Endodermal cell (in vitro differentiated cells): ENCODE measurements at regions not wholly inside any gene's neighbourhood (a gene's known extent, or its start where the extent isn't known, plus 50 kb on each side); places are given as distances from the start of the nearest gene placed in this dataset.

ENCODE experiments used
- DNase-seq: peaks from one replicate; pipeline ENCODE4 v3.0.0-alpha.2; 2017
- H3K27ac ChIP-seq: 2 replicates; pipeline ENCODE4 v1.5.1; 2013; ENCODE audit warnings: mild to moderate bottlenecking, low read depth, low read length, moderate library complexity
- H3K27me3 ChIP-seq: 2 replicates; pipeline ENCODE4 v1.6.1; 2013; ENCODE audit warnings: mild to moderate bottlenecking, low read length, moderate library complexity; ENCODE audit not compliant: insufficient read depth, control insufficient read depth, poor library complexity, severe bottlenecking
- H3K36me3 ChIP-seq: 2 replicates; pipeline ENCODE4 v1.7.0; 2013; ENCODE audit warnings: mild to moderate bottlenecking, low read length, moderate library complexity; ENCODE audit not compliant: control insufficient read depth, insufficient read depth
- H3K4me1 ChIP-seq: one replicate; pipeline ENCODE4 v1.7.0; 2013; ENCODE audit warnings: low read length; ENCODE audit not compliant: control insufficient read depth, insufficient read depth
- H3K4me3 ChIP-seq: 2 replicates; pipeline ENCODE4 v1.5.1; 2013; ENCODE audit warnings: mild to moderate bottlenecking, low read length, moderate library complexity
- H3K9ac ChIP-seq: 2 replicates; pipeline ENCODE4 v1.6.1; 2013; ENCODE audit warnings: mild to moderate bottlenecking, low read length, moderate library complexity; ENCODE audit not compliant: poor library complexity, severe bottlenecking; ENCODE audit errors: extremely low read depth
- H3K9me3 ChIP-seq: 2 replicates; pipeline ENCODE4 v1.6.1; 2013; ENCODE audit warnings: mild to moderate bottlenecking, low read length, moderate library complexity; ENCODE audit not compliant: control insufficient read depth
- H3K27ac Mint-ChIP-seq: 2 replicates; pipeline ENCODE4 v1.8.0; 2020; ENCODE audit warnings: mixed read lengths
- H3K27me3 Mint-ChIP-seq: 2 replicates; pipeline ENCODE4 v1.8.0; 2021; ENCODE audit warnings: mild to moderate bottlenecking, mixed read lengths; ENCODE audit not compliant: insufficient read depth
- H3K36me3 Mint-ChIP-seq: 2 replicates; pipeline ENCODE4 v1.8.0; 2020; ENCODE audit warnings: low read depth, mixed read lengths
- H3K4me1 Mint-ChIP-seq: 2 replicates; pipeline ENCODE4 v1.8.0; 2020; ENCODE audit warnings: mixed read lengths
- H3K4me3 Mint-ChIP-seq: 2 replicates; pipeline ENCODE4 v1.8.0; 2020; ENCODE audit warnings: mild to moderate bottlenecking, moderate library complexity, mixed read lengths
- H3K9me3 Mint-ChIP-seq: 2 replicates; pipeline ENCODE4 v1.8.0; 2020; ENCODE audit warnings: mild to moderate bottlenecking, mixed read lengths
- CTCF ChIP-seq: fragments of 200-600 bp; sonication (generic); conservative IDR thresholded peaks from 2 replicates; pipeline ENCODE4 v1.5.0; 2021; ENCODE audit warnings: antibody characterized with exemption, mild to moderate bottlenecking
- WGBS, 2 experiments: methylation state at CpG; one replicate each; pipeline versions ENCODE4 v1.1.5 to v1.1.7; 2013; ENCODE audit warnings: missing lambda C conversion rate in 2 of 2, mixed read lengths in 1 of 2; ENCODE audit not compliant: insufficient coverage in 1 of 2, insufficient read length in 1 of 2; 5-methylcytosine and 5-hydroxymethylcytosine counted together

- Mint-ChIP-seq H3K36me3 (no peaks in the 10 kb centered on the region), H3K27me3 (peaks cover 3% of the 10 kb centered on the region), H3K4me1 (no peaks in the 10 kb centered on the region), H3K4me3 (no peak overlapping the region), H3K27ac (no peak overlapping the region), H3K9me3 (no peaks in the 10 kb centered on the region)
- no peak for TF ChIP-seq CTCF
- H3K9me3 ChIP-seq = no peaks in the 10 kb centered on the region
- H3K4me3 ChIP-seq = no peak overlapping the region
- peaks cover 3% of the 10 kb centered on the region for H3K27me3 ChIP-seq
- H3K27ac ChIP-seq = no peak overlapping the region
- H3K4me1 ChIP-seq = no peaks in the 10 kb centered on the region
- H3K36me3 ChIP-seq = no peaks in the 10 kb centered on the region
- WGBS, 2 experiments = no CpG with 5 or more reads among the region's 1 CpG
- DNase-seq = no peak
- H3K9ac ChIP-seq = no peak overlapping the region
These were observed 94.9 kb downstream of the ZWINT start for GRCh38 chr10:56266120-56266519.

- no peaks in the 10 kb centered on the region for H3K4me1 Mint-ChIP-seq
- H3K4me3 Mint-ChIP-seq = no peak overlapping the region
These were observed 102.1 kb downstream of the ZWINT start for GRCh38 chr10:56258991-56259390.

GRCh38 chr10:56258378-56258777 lies 102.7 kb downstream of the ZWINT start:
- no peak for DNase-seq

More at GRCh38 chr10:56258991-56259390, 102.1 kb downstream of the ZWINT start:
- no peak overlapping the region for H3K4me3 ChIP-seq
- Mint-ChIP-seq H3K27me3 (peaks cover 15% of the 10 kb centered on the region), H3K27ac (no peak overlapping the region), H3K9me3 (no peaks in the 10 kb centered on the region), H3K36me3 (no peaks in the 10 kb centered on the region)
- peaks cover 28% of the 10 kb centered on the region for H3K27me3 ChIP-seq
- no peaks in the 10 kb centered on the region for H3K9me3 ChIP-seq
- DNase-seq = no peak
- no peaks in the 10 kb centered on the region for H3K4me1 ChIP-seq
- no peak for TF ChIP-seq CTCF
- no peak overlapping the region for H3K9ac ChIP-seq
- no peaks in the 10 kb centered on the region for H3K36me3 ChIP-seq
- no peak overlapping the region for H3K27ac ChIP-seq

More at GRCh38 chr10:56258378-56258777, 102.7 kb downstream of the ZWINT start:
- TF ChIP-seq CTCF = no peak
- H3K27ac ChIP-seq = no peak overlapping the region
- H3K36me3 Mint-ChIP-seq = no peaks in the 10 kb centered on the region
- peaks cover 21% of the 10 kb centered on the region for H3K27me3 Mint-ChIP-seq
- no peak overlapping the region for H3K4me3 Mint-ChIP-seq
- H3K9ac ChIP-seq = no peak overlapping the region
- H3K9me3 ChIP-seq = no peaks in the 10 kb centered on the region
- H3K4me1 ChIP-seq = no peaks in the 10 kb centered on the region
- no peak overlapping the region for H3K27ac Mint-ChIP-seq
- WGBS, 2 experiments = 50 to 74% methylated on average over 1 to 2 of the region's 2 CpGs
- H3K27me3 ChIP-seq = peaks cover 34% of the 10 kb centered on the region
- no peaks in the 10 kb centered on the region for H3K9me3 Mint-ChIP-seq
- no peak overlapping the region for H3K4me3 ChIP-seq
- H3K4me1 Mint-ChIP-seq = no peaks in the 10 kb centered on the region
- no peaks in the 10 kb centered on the region for H3K36me3 ChIP-seq
